GM21423 (cell line): ENCODE measurements at regions not wholly inside any gene's neighbourhood (a gene's known extent, or its start where the extent isn't known, plus 50 kb on each side); places are given as distances from the start of the nearest gene placed in this dataset.
"Not testable (repeated sequence)": the region's sequence is repeated elsewhere in the genome, so short reads cannot be mapped to it uniquely, and the experiment has no call there.

ENCODE experiments used
- ATAC-seq: cut with Tn5 transposase; IDR thresholded peaks from one replicate; pipeline ENCODE4 v1.9.1; 2021; ENCODE audit warnings: mild to moderate bottlenecking, moderate library complexity; ENCODE audit not compliant: unreplicated experiment

DNA sequence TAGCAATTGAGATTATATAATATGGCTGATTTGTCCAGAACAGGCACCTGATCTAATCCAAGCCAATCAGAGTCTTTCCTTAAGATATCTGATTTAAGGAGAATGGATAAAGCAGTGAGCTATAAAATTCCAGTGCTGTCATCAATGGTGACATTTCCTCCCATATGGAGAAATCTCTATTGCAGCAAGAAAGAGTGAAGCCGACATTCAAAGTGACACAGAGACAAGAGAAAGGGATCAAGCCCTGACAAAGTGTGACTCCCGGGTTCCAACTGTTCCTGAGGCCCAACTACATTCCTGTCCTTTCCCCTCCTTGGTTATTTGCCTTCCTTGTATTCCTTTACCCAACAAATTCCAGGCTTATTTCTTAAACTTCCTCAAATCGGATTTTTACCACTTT is 430.0 kb upstream of the SOX5 start:
- no peak for ATAC-seq

DNA sequence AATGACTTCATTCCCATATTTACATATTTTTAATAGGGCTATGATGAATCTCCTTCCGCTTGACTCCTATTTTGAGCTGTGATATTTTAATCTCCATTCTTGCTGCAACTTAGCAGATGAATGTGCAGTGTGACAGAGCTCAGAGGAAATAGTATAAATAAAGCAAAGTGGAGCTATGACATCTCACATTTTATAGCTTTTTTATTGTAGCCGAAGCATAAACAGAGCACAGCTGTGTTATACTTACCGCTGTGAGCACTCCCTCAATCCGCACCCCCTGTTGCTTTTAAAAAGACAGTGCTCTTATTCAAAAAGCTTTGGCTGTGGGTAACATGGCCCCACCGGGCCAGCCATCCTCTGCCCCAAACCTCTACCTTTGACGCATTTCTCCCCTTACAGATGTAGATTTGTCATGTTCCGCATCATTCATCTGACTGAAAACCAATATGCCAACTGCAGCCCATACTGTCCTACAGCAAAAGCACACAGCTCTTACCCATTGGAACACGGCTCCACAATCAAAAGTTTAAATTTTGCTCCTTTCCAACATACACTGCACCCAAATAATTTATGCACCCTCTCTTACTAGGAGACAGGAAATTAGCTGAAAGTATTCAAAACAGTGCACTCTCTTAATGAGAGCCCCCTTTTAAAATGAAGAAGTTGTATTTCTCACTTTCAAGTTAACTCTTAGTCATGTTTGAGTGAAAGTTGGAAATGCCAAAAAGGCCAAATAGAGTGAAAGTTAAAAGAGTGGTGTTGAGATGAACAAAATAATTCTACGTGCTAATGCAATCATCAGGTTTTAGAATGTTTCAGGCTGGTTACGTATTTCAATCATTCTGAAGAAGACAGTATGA is 429.3 kb upstream of the SOX5 start:
- ATAC-seq = peak; percentile 79

GRCh38 chr12:24374452-24374851 is 425.0 kb upstream of the SOX5 start:
- ATAC-seq = no peak

GRCh38 chr12:24373004-24373403 is 423.5 kb upstream of the SOX5 start:
- ATAC-seq = no peak

GRCh38 chr12:24366514-24366913 is 417.0 kb upstream of the SOX5 start:
- ATAC-seq = no peak

GRCh38 chr12:24364921-24365320 is 415.5 kb upstream of the SOX5 start:
- ATAC-seq = no peak

DNA sequence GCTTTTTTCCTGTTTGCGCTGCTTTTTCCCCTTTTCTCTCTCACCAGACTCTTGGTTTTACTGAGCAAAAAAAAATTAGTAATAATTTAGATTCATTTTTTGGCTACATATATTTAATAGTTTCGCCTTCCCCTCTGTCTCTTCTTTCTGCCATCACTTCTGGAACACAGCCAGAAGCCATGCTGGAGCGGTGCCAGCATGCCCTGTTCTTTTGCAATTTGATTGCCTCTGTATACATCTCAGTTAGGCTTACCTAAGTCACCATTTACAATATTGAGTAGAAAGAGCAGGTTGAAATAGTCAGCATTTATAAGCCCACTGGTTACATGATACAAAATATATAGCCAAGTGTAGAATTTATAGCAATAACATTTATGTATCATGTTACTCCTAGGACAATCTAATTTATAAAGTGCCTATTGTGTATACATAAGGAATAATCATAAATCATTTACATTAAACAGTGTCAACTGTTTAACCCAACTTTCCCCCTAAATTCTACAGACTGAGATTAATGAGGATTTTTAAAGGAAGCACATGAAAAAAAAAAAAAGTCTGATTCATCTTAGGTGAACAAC is 413.8 kb upstream of the SOX5 start:
- ATAC-seq = no peak

- ATAC-seq = no peak
These were observed 412.6 kb upstream of the SOX5 start for GRCh38 chr12:24361877-24362580.

DNA sequence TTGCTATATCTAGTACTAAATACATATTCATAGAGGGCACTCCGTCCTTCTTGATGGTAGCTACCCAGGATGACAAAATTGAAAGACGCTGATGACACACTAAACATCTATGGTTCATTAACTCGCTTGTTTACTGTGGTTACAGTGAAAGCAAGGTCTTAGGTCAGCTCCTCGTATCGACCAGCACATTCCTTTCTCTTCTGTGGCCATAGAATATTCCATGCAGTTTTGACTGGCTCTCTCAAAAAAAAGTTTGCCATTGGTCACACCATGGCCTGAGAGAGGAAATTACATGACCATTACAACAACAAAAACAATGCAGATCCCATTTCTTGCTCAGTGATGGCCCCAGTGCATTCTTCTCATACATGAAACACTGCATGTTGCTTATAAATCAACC is 411.4 kb upstream of the SOX5 start:
- ATAC-seq = peak; percentile 66

DNA sequence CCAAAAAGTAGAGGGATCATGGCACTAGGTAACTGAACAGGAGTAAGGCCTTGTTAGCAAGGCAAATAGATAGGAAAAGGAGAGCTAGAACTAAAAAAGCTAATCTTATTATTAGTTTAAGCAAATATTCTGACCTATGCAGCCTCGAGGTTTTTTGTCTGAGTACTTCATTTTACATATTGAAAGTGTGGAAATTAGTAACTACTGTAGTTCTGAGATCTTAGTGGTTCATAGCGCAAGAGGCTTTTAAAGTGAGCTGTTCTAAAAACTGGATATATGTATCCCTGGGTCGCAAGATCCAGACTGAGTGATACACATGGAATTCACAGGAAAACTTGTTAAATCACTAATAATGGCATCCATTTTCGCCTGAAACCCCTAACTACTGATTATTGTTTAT is 411.0 kb upstream of the SOX5 start:
- ATAC-seq = no peak

DNA sequence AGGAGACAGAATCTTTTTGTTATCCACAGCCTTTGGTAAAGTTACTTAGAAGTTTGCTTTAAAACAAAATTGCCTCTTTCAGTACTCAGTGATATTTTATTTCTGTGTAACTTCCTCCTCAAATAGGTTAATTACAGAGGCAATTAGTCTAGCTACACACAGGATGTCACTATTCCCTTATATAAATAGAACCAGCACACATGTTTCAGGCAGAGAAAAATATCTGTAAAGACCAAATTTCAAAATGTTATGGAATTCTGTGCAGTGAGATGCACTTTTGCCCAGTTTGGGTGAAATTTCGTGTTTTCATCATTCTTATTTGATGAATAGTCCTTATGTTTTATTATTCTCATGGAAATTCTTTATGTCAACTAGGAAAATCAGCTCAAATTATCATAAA is 410.6 kb upstream of the SOX5 start:
- no peak for ATAC-seq

- ATAC-seq = no peak
These were observed 409.9 kb upstream of the SOX5 start for GRCh38 chr12:24359418-24359817.

DNA sequence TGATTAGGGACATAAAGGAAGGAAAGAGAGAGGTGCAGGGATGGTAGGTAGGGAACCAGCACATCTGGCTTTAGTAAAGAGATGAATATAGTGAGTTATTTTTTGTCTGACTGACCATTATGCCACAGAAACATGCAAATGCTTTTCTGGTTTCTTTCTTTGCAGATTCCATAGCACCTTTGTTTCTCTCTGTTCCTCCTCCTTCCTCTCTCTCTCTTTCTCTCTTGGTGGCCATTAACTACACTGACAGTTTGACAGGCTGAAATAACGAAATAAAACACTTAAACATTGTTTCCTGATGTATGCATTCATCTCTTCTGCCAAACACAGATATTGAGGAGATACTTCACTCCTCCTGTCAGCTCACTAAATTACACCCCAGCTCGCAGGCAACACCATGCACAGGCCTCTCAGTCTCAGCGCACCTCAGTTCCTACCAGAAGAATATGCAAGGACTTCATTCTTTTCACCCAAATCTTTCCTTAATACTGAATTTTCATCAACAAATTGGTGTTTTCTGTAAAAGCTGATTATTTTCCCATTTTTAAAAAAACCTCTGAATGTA is 406.9 kb upstream of the SOX5 start:
- ATAC-seq = peak; percentile 65

DNA sequence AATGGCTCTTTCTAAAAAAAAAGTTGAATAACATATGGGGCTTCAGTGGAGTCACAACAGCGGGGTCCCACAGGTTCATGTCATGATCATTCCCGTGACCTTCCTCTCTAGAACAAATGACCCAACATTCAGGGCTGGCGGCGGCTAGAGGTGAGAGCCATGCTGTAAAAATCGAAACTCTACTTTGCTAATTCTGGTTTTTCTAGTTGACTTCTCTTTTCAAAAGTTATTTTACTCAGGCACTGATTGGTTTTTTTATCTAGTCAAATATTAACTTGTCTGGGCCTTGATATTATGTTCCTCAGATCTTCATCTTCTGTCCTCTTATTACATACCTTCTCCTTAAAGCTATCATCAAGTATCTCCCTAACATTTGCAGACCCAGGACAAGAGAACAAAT is 402.9 kb upstream of the SOX5 start:
- no peak for ATAC-seq

DNA sequence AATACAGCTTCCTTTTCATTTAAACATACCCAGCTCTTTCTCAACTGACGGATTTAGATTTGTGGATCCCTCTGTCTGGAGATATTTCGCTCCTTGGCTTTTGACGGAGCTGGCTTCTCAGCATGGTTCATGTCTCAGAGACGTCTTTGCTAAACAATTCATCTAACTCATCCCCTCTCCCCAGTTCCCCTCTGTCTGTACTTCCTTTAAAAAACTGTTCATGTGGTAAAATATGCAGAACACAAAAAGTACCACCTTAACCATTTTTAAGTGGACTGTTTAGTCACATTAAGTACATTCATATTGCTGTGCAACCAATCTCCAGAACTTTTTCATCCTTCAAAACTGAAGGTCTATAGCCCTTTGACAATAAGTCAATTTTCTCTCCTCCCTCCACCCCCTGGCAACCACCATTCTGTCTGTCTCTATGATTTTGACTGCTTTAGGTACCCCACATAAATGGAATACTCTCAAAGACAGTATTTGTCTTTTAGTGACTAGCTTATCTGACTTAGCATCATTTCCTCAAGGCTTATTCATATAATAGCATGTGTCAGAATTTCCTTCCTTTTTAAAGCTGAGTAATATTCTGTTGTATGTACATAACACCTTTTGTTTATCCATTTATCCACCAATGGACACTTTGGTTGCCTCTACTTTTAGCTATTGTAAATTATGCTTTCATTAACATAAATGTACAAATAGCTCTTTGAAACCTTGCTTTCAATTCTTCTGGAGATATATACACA is 399.8 kb upstream of the SOX5 start:
- ATAC-seq = no peak

DNA sequence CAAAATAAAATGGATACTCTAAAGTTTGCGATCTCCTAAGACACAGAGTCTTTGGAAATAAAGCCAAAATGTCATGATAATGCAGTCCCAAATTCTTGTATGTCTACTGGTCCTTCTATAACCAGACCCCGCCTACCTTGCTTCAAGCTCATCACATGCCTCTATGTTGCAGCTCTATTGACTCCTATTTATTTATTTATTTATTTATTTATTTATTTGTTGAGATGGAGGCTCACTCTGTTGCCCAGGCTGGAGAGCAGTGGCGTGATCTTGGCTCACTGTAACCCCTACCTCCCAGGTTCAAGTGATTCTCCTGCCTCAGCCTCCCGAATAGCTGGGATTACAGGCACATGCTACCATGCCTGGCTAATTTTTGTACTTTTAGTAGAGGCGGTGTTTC is 398.7 kb upstream of the SOX5 start:
- ATAC-seq = not testable (repeated sequence)

- no peak for ATAC-seq
These were observed 378.8 kb upstream of the SOX5 start for GRCh38 chr12:24328261-24328660.

GRCh38 chr12:24325331-24325730 is 375.9 kb upstream of the SOX5 start:
- ATAC-seq = no peak

DNA sequence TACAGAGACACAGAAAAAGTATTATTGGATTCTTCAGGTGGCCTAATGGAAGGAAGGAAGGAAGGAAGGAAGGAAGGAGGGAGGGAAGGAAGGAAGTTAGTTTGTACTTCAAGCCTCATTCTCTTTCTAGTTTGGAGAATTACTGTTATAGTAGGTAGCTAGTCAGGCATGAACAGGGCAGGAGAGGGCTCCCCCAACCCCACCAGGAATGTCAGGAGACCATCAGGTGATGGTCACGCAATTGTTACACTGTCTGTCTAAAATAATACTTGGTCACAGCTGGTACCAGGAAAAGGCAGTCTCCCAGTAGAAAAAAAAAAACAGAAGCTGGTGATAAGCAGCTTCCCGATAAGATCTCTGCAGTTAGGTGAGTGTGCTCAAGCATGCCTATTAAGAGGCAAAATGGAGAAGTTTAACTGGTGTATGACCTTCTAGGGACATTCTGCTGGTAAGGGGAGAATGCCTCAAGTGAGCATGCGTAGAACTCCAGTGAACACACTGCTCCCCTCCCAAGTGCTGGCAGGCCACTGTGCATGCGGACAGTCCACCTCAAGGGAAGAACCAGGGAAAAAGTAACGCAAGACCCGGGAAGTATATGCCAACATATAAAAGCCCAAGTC is 358.4 kb upstream of the SOX5 start:
- ATAC-seq = no peak

GRCh38 chr12:24307153-24307552 is 357.7 kb upstream of the SOX5 start:
- ATAC-seq = no peak

- ATAC-seq = no peak
These were observed 356.5 kb upstream of the SOX5 start for GRCh38 chr12:24306001-24306400.
